Hematopoietic multipotent progenitor cell treated with erythropoietin and hydrocortisone succinate and interleukin-3 and kit ligand, for 4 days (in vitro differentiated cells): ENCODE measurements at regions not wholly inside any gene's neighbourhood (a gene's known extent, or its start where the extent isn't known, plus 50 kb on each side); places are given as distances from the start of the nearest gene placed in this dataset.

ENCODE experiments used
- DNase-seq: peaks from one replicate; pipeline ENCODE4 v3.0.0-alpha.2; 2015

- no peak for DNase-seq
These were observed 50.8 kb upstream of the SLC39A10 start for GRCh38 chr2:195606179-195606578.

DNA sequence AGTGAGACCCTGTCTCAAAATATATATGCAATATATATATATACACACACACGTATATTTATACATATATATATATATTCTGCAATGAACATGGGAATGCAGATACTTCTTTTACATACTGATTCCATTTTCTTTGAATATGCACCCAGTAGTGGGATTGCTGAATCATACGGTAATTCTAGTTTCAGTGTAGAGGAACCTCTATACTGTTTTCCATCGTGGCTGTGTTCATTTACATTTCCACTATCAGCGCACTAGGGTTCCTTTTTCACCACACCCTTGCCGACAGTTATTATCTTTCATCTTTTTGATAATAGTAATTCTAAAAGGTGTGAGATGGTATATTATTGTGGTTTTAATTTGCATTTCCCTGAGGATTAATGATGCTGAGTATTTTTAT, 52.3 kb upstream of the SLC39A10 start:
- peak; percentile 25 for DNase-seq

DNA sequence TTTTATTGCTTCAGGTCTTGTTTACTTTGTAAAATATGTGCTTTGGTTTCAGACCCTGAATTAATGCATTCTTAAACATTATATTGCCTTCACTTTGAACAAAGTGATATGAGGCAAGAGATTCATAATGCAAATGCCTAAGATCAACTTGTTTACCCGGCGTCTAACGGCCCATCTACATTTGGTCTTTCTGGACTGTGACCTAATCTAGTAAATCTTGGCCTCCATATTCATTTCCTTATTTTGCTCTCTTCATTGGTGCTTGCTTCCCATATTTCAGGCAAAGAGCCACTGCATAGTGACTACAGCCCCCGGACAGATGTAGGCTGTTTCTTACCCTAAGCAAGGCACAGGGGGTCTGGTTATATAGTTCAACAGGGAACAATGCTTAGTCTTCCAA, 53.0 kb upstream of the SLC39A10 start:
- no peak for DNase-seq

- no peak for DNase-seq
These were observed 53.6 kb upstream of the SLC39A10 start for GRCh38 chr2:195603408-195603807.

DNA sequence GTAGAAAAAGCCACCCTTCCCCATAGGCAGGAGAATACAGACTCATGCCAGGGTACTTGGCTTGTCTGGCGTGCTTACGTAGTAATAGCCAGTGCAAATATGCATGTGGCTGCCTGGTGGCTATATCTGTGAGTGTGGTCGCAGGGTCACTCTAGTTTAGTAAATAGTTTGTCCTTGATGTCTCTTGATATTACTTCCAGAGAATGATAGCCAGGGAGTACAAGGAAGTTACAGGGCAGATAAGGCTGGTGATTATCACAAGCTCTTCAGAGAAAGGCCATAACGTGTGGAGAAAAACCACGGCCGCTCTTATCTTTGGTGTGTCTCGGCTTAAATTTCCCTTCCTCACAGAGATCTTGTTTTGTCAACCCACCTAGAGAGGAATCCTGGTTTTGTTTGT, 54.3 kb upstream of the SLC39A10 start:
- peak; percentile 85 for DNase-seq

DNA sequence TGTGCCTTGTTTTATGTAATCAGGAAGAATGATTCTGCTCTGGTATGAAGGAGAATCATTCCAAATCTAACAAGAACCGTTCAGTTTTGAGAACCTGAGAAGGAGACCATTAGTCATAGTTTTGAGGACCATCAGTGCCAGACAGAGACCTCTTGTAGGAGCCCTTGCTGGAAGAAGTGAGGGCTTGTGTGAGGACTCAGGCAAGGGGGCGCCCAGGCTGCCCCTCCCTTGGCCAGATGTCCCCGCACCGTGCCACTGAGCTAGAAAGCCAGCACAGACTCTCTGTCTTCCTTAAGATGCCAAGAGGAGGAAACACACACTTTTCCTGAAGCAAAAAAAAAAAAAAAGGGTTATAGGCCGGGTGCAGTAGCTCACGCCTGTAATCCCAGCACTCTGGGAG, 55.7 kb upstream of the SLC39A10 start:
- DNase-seq: peak; percentile 13

- peak; percentile 35 for DNase-seq
These were observed 56.2 kb upstream of the SLC39A10 start for GRCh38 chr2:195600778-195601177.

- DNase-seq: peak; percentile 10
These were observed 60.2 kb upstream of the SLC39A10 start for GRCh38 chr2:195596840-195597239.

- no peak for DNase-seq
These were observed 61.2 kb upstream of the SLC39A10 start for GRCh38 chr2:195595825-195596224.

DNA sequence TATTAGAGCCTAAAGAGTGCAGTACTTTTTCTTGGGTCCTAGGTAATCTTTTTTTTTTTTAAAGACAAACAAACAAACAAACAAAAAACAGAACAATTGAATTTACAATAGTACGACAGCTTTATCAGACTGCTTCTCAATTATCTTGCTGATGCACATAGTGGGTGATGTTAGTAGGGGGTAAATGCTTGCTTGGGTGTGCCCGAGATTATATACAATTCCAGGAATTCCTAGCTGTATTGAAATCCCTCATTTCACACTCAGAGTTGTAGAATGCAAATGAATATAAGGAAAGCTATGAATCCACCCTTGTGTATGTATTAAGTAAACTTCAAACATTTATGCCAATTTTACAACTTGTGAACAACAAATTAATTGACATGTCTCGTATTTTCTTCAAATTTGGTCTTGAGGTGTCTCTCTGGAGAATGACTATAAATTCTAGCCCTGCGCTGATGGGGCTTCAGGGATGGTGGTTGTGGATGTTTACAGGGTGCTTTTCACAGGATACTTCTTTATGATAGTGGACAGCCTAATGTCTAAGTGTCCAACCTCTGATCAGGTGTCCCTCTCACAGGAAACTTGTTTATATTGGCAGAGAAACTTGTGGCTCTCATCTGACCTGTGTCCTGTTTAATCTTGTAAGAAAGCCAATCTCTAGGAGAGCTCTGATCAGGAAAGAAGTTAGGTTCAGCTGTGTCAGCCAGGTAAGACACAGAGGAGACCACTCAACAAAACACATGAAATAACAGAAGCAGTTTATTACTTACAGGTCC, 61.9 kb upstream of the SLC39A10 start:
- DNase-seq: no peak

- DNase-seq: no peak
These were observed 62.8 kb upstream of the SLC39A10 start for GRCh38 chr2:195594248-195594647.

DNA sequence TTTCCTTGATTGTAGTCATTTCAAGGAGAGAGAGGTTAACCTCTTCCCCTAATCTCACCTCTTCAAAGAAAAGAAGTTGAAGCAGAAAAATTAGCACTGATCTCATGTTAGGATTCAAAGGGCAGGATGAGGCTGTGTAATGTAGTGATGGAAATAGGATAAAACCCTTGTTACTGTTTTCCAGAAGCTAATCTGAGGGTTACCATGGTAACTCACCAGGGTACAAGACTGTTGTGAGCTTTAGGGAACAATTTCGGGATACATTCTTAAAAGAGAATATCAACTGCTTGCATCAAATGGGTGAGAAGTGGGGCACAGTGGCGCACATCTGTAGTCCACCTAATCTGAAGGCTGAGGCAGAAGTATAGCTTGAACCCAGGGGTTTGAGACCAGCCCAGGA, 64.9 kb upstream of the SLC39A10 start:
- no peak for DNase-seq

DNA sequence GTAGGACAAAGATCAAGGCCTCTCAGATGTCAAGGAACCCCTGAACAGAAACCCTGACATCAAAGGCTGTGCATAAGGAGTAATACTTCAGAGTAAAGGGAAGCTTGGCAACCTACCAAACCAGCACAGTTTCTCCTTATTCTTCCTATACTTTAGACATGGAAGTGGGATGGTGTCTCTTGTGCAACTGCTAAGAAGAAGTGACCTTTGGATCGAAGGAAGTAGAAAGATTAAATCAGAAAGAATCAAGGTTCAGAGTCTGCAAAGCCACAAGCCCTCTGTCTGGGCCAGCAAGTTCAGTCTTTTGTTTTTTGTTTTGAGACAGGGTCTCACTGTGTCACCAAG, 66.2 kb upstream of the SLC39A10 start:
- DNase-seq: no peak

GRCh38 chr2:195590199-195590860, 66.7 kb upstream of the SLC39A10 start:
- no peak for DNase-seq

GRCh38 chr2:195587966-195588365, 69.1 kb upstream of the SLC39A10 start:
- DNase-seq: no peak

- DNase-seq: no peak
These were observed 70.8 kb upstream of the SLC39A10 start for GRCh38 chr2:195586062-195586714.

DNA sequence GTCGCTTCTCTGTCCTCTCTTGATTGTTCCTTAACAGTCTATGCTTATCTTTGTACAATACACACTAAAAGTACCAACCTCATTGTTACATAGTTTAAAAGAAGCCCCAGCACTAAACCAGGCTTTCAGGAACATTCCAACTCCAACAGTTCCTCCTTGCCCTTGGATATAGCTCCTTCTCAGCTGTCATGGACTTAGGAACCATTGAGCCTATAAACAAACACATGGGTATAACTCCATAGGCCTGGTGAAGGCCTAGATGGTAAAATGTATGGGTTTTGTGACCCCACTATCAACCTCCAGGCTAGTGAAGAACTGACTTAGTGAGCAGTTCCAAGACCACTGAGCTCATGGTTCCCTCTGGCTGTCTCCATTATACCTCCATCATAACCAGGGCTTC, 74.8 kb upstream of the SLC39A10 start:
- DNase-seq: no peak

- DNase-seq: peak; percentile 88
These were observed 77.1 kb upstream of the SLC39A10 start for GRCh38 chr2:195579776-195580555.

DNA sequence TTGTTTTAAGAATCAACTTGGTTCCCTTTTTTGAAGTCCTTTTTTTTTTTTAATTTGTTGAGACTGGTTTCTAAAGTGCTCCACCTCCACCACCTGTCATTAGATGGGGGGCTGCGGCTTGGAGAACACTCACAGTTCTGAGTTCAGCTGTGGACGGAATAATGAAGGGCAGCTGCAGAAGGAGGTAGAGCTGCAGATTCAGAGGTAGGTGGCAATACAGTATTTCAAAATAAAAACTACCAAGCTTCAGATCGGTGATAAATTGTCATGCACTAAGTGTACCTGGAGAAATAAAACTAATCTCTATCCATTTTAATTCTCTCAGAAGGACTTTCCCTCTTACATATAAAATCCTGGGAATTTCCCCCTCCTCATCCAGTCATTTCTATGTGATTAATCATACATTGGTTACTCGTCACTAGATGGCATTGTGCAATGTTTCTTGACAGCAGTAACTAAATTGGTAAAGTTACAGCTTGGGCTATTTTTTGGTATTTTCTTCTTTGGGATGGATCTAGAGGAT, 81.1 kb upstream of the SLC39A10 start:
- DNase-seq: peak; percentile 56

GRCh38 chr2:195575016-195575415, 82.0 kb upstream of the SLC39A10 start:
- DNase-seq: no peak

DNA sequence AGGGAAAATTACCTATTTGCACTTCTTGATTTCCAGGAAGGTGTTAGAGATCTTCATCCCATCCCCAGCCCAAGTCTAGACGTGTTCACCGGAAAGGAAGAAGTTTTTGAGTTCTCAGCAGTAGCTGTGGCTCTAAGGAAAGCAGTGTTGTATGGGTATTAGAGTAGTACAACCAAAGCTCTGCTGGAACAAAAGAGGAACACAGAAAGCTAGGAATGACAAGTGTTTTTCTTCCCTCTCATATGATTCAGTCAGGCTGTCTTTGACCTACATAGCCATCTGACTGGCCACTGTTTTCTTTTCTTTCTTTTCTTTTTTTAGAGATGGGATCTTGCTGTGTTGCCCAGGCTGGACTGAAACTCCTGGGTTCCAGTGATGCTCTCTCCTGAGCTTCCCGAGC, 82.7 kb upstream of the SLC39A10 start:
- no peak for DNase-seq

GRCh38 chr2:195572895-195573683, 83.9 kb upstream of the SLC39A10 start:
- no peak for DNase-seq
